ENCODE measurements at regions not wholly inside any gene's neighbourhood (a gene's known extent, or its start where the extent isn't known, plus 50 kb on each side); places are given as distances from the start of the nearest gene placed in this dataset.

DNA sequence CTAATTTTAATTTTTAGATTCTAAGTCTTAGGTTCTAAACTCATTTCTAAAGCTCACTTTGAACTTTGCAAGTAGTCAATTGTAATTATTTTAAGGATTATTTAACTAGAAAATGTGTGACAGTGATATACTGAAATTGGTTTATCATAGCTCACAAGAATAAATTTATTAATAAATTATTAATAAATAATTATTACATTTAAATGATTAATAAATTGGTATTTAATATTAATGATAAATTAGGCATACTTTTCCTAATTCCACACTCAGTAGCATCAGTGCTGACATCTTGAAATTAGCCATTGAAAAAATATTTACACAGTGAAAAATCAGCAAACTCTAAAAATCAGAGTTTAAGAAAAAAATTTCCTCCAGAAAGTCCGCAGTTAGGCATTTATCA lies 433.7 kb downstream of the FIGN start:
- H3K36me3 ChIP-seq (ENCODE audit: control insufficient read depth, insufficient read depth, low read length): no peaks in the 10 kb centered on the region
- ATAC-seq (no peak), FAIRE-seq (no peak), DNase-seq (ENCODE audit: extremely low read depth in 1 of 4, low spot score in 3 of 4) (no peak)
- no TSS peak for BruUV-seq (replicated peaks)
- ChIA-PET CTCF (ENCODE audit: low intra/inter-chr PET ratio) (no interaction called here), POLR2A (no interaction called here)
- no peaks in the 10 kb centered on the region for H3K27me3 ChIP-seq (ENCODE audit: control insufficient read depth in 2 of 2, insufficient read depth in 2 of 2, low read length in 2 of 2)
- TF ChIP-seq RFX1 (IDR thresholded peaks at IDR 0.05): no peak
- H3K4me1 ChIP-seq (replicated peaks in 1 of 2; ENCODE audit: control insufficient read depth in 2 of 2, insufficient read depth in 2 of 2, low read length in 2 of 2): no peaks in the 10 kb centered on the region
- H3K9me1 ChIP-seq (ENCODE audit: control insufficient read depth, insufficient read depth, low read length): no peaks in the 10 kb centered on the region
- no peaks in the 10 kb centered on the region for H4K20me1 ChIP-seq (replicated peaks; ENCODE audit: control insufficient read depth, insufficient read depth, low read length)
- no peak overlapping the region for H3K4me2 ChIP-seq (ENCODE audit: insufficient read depth, low read length)
- H3K9ac ChIP-seq (ENCODE audit: insufficient read depth in 1 of 2, low read depth in 2 of 2, low read length in 2 of 2): no peak overlapping the region
- in situ Hi-C loops (cut with MboI) (no loop called here), intact Hi-C loops (cut with micrococcal nuclease) (no loop called here)
- no peaks in the 10 kb centered on the region for H3K79me2 ChIP-seq (ENCODE audit: control insufficient read depth, insufficient read depth, low read length)
- peaks cover 4% of the 10 kb centered on the region for H3K9me3 ChIP-seq (replicated peaks; ENCODE audit: control insufficient read depth, insufficient read depth, low read depth, low read length)
- no peak overlapping the region for H2AFZ ChIP-seq (ENCODE audit: low read depth, low read length)
- no peak overlapping the region for H3K4me3 ChIP-seq
- WGBS (ENCODE audit: insufficient coverage, low coverage, missing lambda C conversion rate): 5% methylated on average over 1 of the region's 1 CpG
- H3K27ac ChIP-seq (ENCODE audit: extremely low read depth, low read depth, low read length): no peak overlapping the region

GRCh38 chr2:163291790-163292189 lies 444.0 kb downstream of the FIGN start:
- Histone ChIP-seq H3K27ac (ENCODE audit: extremely low read depth, low read depth, low read length) (no peak overlapping the region), H2AFZ (ENCODE audit: low read depth, low read length) (no peak overlapping the region), H3K79me2 (ENCODE audit: control insufficient read depth, insufficient read depth, low read length) (no peaks in the 10 kb centered on the region), H3K9me3 (replicated peaks; ENCODE audit: control insufficient read depth, insufficient read depth, low read depth, low read length) (peaks cover 2% of the 10 kb centered on the region; the same call in 1 of the 2 replicates), H3K36me3 (ENCODE audit: control insufficient read depth, insufficient read depth, low read length) (no peaks in the 10 kb centered on the region), H3K27me3 (ENCODE audit: control insufficient read depth in 2 of 2, insufficient read depth in 2 of 2, low read length in 2 of 2) (no peaks in the 10 kb centered on the region), H3K4me3 (no peak overlapping the region), H3K9ac (ENCODE audit: insufficient read depth in 1 of 2, low read depth in 2 of 2, low read length in 2 of 2) (no peak overlapping the region), H3K4me1 (replicated peaks in 1 of 2; ENCODE audit: control insufficient read depth in 2 of 2, insufficient read depth in 2 of 2, low read length in 2 of 2) (no peaks in the 10 kb centered on the region), H3K9me1 (ENCODE audit: control insufficient read depth, insufficient read depth, low read length) (no peaks in the 10 kb centered on the region), H4K20me1 (replicated peaks; ENCODE audit: control insufficient read depth, insufficient read depth, low read length) (no peaks in the 10 kb centered on the region), H3K4me2 (ENCODE audit: insufficient read depth, low read length) (no peak overlapping the region)
- BruUV-seq (replicated peaks): no TSS peak
- DNase-seq (ENCODE audit: extremely low read depth in 1 of 4, low spot score in 3 of 4): no peak
- intact Hi-C loops (cut with micrococcal nuclease): no loop called here
- WGBS (ENCODE audit: insufficient coverage, low coverage, missing lambda C conversion rate): 6% methylated on average over 6 of the region's 6 CpGs
- in situ Hi-C loops (cut with MboI): no loop called here
- ChIA-PET CTCF (ENCODE audit: low intra/inter-chr PET ratio) (no interaction called here), POLR2A (no interaction called here)
- no peak for FAIRE-seq
- ATAC-seq: no peak
- TF ChIP-seq RBM39 (optimal IDR thresholded peaks at IDR 0.05; ENCODE audit: low read depth, low read length) (no peak), NCOA1 (IDR thresholded peaks at IDR 0.05; ENCODE audit: low read depth) (no peak), ZNF217 (CRISPR knock-in tag; IDR thresholded peaks at IDR 0.05) (no peak), XRCC4 (IDR thresholded peaks at IDR 0.05; ENCODE audit: extremely low read depth, insufficient read depth, insufficient read length) (no peak), MXI1 (IDR thresholded peaks at IDR 0.05; ENCODE audit: low read depth, low read length) (no peak), MCM2 (IDR thresholded peaks at IDR 0.05; ENCODE audit: low read depth) (no peak), THAP12 (CRISPR knock-in tag; IDR thresholded peaks at IDR 0.05) (no peak), MAFK (IDR thresholded peaks at IDR 0.05; ENCODE audit: low read length) (no peak), RB1 (IDR thresholded peaks at IDR 0.05; ENCODE audit: low read depth) (no peak), E2F3 (CRISPR knock-in tag; IDR thresholded peaks at IDR 0.05) (no peak), FUS (optimal IDR thresholded peaks at IDR 0.05; ENCODE audit: low read depth, low read length) (no peak), RHOXF2B (CRISPR knock-in tag; conservative IDR thresholded peaks at IDR 0.05) (no peak), SREBF2 (CRISPR knock-in tag; IDR thresholded peaks at IDR 0.05) (no peak)
- TF ChIP-seq, protein P1, sequence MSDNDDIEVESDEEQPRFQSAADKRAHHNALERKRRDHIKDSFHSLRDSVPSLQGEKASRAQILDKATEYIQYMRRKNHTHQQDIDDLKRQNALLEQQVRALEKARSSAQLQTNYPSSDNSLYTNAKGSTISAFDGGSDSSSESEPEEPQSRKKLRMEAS (CRISPR knock-in tag; IDR thresholded peaks at IDR 0.05): no peak
- TF ChIP-seq, protein P2, sequence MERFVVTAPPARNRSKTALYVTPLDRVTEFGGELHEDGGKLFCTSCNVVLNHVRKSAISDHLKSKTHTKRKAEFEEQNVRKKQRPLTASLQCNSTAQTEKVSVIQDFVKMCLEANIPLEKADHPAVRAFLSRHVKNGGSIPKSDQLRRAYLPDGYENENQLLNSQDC (CRISPR knock-in tag; IDR thresholded peaks at IDR 0.05): no peak
